GM21723 (cell line): ENCODE measurements at regions not wholly inside any gene's neighbourhood (a gene's known extent, or its start where the extent isn't known, plus 50 kb on each side); places are given as distances from the start of the nearest gene placed in this dataset.

Experiments
- ATAC-seq: cut with Tn5 transposase; IDR thresholded peaks from one replicate; pipeline ENCODE4 v1.9.1; 2021; ENCODE audit warnings: mild to moderate bottlenecking, moderate library complexity; ENCODE audit not compliant: unreplicated experiment

- no peak for ATAC-seq
Measured at GRCh38 chr3:82773207-82773606, 1011.8 kb upstream of the GBE1 start.

GRCh38 chr3:82764521-82764920, 1003.1 kb upstream of the GBE1 start:
- ATAC-seq, result no peak

GRCh38 chr3:82761858-82762257, 1000.4 kb upstream of the GBE1 start:
- no peak for ATAC-seq

- ATAC-seq, result no peak
Measured at GRCh38 chr3:82745544-82745943, 984.1 kb upstream of the GBE1 start.

- ATAC-seq, result no peak
Measured at GRCh38 chr3:82743196-82743595, 981.8 kb upstream of the GBE1 start.

- ATAC-seq, result no peak
Measured at GRCh38 chr3:82741346-82741745, 979.9 kb upstream of the GBE1 start.

- ATAC-seq, result no peak
Measured at GRCh38 chr3:82739390-82739789, 977.9 kb upstream of the GBE1 start.

GRCh38 chr3:82736696-82737277, 975.3 kb upstream of the GBE1 start:
- no peak for ATAC-seq

- no peak for ATAC-seq
Measured at GRCh38 chr3:82715091-82715856, 953.8 kb upstream of the GBE1 start.

GRCh38 chr3:82707035-82707434, 945.6 kb upstream of the GBE1 start:
- ATAC-seq, result no peak

GRCh38 chr3:82685761-82686160, 924.3 kb upstream of the GBE1 start:
- no peak for ATAC-seq

GRCh38 chr3:82676356-82677026, 915.0 kb upstream of the GBE1 start:
- ATAC-seq, result no peak

GRCh38 chr3:82672966-82673365, 911.5 kb upstream of the GBE1 start:
- ATAC-seq, result no peak

GRCh38 chr3:82671466-82671865, 910.0 kb upstream of the GBE1 start:
- no peak for ATAC-seq

GRCh38 chr3:82654708-82655107, 893.3 kb upstream of the GBE1 start:
- no peak for ATAC-seq

- ATAC-seq, result no peak
Measured at GRCh38 chr3:82643948-82644347, 882.5 kb upstream of the GBE1 start.

GRCh38 chr3:82641701-82642100, 880.3 kb upstream of the GBE1 start:
- no peak for ATAC-seq

GRCh38 chr3:82640254-82640653, 878.8 kb upstream of the GBE1 start:
- no peak for ATAC-seq

- ATAC-seq, result no peak
Measured at GRCh38 chr3:82637574-82637973, 876.1 kb upstream of the GBE1 start.

- no peak for ATAC-seq
Measured at GRCh38 chr3:82636177-82636576, 874.7 kb upstream of the GBE1 start.

GRCh38 chr3:82633319-82633718, 871.9 kb upstream of the GBE1 start:
- no peak for ATAC-seq

- ATAC-seq, result no peak
Measured at GRCh38 chr3:82629937-82630336, 868.5 kb upstream of the GBE1 start.
